DMS114 treated with DMSO at 0.1 percent for 48 hours (cell line): ENCODE measurements at regions not wholly inside any gene's neighbourhood (a gene's known extent, or its start where the extent isn't known, plus 50 kb on each side); places are given as distances from the start of the nearest gene placed in this dataset.
"Not testable (repeated sequence)": the region's sequence is repeated elsewhere in the genome, so short reads cannot be mapped to it uniquely, and the experiment has no call there.

ENCODE experiments used
- DNase-seq: peaks from one replicate; lab custom pipeline; 2025; ENCODE audit not compliant: unreplicated experiment; lab: John Stamatoyannopoulos, UW

- no peak for DNase-seq
Measured at GRCh38 chr2:18949871-18950270, 360.5 kb upstream of the NT5C1B start.

- no peak for DNase-seq
Measured at GRCh38 chr2:18940184-18940583, 350.8 kb upstream of the NT5C1B start.

DNA sequence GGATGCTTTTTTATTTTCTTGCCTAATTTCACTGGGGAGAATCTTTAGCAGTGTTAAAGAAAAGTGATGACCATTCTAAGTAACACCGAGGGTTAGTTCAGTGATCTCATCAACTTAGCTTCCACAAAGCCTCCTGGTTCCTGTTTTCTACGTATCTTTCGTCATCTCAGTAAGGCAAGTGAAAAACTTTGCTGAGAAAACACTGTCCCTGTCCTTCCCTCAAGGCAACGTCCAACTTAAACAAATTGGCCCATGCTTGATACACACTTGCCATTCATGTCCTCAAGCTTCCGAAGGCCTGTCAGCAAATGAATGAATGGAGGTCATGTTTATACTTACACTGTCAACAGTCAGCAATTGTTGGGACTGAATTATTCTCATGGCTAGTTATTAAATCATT lies 350.4 kb upstream of the NT5C1B start:
- DNase-seq: not testable (repeated sequence)

DNA sequence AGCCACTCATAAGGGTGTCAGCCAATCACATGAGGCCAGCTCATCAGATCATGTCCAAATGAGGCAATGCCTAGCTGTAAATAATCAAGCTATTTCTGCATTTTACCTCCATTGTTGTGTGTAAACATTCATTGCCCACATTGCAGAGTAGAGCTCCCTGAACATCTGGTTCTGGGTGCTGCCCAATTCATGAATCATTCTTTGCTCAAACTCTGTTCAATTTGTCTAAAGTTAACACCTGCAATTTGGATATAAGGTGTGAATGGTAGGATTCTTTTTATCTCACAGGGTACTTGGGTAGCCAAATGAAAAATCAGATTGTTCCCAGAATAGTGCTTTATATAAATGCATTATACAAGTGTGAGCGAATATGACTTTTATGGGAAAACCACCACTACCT lies 345.5 kb upstream of the NT5C1B start:
- no peak for DNase-seq

DNA sequence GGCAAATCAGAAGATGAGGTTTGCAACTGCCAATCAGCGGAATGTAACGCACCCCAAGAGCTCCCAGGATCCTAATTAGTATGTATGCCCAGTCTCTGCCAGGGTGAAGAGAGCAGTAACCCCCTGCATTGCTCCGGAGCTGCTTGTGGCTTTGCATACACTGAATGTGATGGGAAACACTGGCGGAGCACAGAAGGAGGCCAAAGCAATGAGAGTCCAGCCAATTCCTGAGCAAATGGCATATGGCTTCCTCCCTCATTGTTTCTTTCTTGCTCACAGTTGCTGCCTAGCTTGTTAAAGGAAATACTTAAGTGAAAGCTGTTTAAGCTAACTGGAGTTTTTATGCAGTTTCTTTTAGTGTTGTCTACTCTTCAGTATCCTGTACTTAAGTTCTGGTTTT lies 343.5 kb upstream of the NT5C1B start:
- no peak for DNase-seq

DNA sequence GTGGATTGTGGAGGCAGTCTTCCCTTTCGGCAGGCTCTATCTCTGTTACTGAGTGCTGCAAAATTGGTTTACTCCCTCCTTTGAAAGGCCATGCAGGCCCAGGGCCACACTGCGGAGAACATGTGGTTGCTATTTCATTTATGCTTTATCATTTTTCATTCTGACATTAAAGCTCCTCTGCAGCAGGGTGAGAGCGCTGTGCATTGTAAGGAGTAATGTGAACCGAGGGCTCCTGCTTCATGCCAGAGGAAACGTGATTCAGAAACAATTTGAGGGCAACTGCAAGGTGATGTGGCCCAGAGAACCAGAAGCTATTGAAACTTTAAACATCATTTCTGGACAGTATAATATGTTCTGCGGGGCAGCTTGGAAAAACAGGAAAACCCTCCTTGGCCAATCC lies 341.6 kb upstream of the NT5C1B start:
- DNase-seq: no peak

DNA sequence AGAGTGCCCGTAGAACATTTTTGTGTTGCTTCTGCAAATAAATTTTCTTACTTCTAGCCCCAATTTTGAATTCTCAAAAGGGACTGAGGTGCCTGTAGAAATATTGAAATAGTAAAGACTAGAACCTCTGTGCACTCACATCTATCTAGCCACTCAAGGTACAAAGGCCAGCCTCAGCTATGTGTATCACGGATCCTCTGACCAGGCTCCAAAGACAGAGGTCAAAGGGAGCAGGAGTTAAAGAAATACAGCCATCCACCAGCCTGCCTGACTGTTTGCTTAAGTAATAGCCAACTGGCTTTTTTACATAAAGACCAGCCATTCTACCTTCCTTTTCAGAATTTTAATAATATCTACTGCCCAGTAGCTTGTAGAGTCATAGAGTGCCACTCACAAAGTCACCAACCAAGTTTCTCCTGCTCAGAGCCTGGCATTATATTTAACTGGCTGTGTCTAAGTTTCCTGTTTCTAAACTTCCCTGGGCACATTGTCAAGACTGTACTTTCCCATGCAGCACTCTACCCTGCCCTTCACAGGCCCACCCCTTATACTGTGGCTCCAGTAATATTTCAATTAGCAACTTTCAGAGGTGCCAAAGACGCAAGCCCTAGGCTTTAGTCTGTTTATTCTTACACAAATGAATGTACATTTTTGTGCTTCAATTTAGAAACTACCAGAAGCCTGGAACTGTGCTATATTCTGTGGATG lies 338.3 kb upstream of the NT5C1B start:
- DNase-seq: no peak

DNA sequence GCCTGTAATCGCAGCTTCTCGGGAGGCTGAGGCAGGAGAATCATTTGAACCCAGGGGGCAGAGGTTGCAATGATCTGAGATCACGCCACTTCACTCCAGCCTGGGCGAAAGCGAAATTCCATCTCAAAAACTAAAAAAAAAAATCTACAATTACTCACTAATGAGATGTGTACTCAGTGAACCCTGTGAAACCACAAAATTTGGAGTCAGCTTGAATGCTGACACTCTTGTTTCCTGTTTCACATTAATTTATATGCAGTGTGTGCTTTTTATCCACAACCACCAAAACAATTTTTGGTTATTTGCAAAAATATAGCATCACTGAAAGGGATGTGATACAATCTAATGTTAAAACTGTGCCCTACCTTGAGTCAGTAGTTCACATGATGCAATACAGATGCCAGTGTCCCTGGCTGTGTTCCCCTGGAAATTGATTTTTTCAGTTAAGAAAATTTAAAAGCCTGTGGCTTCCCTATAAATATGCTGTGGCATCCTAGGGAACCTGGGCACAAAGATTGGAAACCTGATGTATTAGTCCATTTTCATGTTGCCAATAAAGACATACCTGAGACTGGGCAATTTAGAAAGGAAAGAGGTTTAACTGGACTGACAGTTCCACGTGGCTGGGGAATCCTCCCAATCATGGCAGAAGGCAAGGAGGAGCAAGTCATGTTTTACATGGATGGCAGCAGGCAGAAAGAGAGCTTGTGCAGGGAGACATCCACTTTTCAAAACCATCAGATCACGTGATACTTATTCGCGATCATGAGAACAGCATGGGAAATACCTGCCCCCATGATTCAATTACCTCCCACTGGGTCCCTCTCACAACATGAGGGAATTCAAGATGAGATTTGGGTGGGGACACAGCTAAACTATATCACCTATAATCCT lies 337.5 kb upstream of the NT5C1B start:
- DNase-seq: no peak

DNA sequence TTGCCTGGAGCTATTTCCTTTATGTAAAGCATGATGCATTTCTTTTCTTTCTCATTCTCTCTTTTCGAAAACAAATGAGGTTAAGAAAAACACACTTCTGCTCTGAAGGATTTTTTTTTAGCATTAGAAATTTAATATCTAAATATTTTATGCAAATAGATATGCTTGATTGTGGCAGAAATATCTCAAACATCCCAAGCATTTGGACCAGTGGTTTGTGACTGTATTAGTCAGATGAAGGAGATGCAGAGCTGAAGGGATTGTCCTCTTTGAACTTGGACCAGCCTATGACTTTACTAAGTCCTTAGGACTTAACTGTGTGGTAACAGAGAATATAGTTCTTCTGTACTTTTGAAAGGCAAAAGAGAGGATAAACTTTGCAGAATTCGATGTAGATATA lies 335.9 kb upstream of the NT5C1B start:
- no peak for DNase-seq

DNA sequence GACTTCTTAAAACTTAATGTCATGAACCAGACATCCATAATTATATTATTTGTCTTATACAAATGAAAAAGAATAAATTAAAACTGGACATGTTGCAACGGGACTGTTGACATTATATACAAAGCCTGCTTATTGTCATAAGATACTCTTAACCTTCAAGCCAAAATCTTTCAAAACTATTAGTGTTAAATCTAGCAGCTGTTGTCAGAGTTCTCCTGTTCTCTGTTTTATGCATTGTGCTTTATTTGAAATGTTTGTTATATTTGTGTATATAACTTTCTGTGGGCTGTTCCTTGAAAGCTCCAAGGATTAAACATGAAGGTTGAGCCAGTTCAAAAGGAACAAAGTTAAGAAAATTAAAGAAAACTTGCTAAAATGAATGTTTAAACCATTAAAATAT lies 335.5 kb upstream of the NT5C1B start:
- DNase-seq: no peak

- DNase-seq: no peak
Measured at GRCh38 chr2:18924386-18924785, 335.0 kb upstream of the NT5C1B start.

DNA sequence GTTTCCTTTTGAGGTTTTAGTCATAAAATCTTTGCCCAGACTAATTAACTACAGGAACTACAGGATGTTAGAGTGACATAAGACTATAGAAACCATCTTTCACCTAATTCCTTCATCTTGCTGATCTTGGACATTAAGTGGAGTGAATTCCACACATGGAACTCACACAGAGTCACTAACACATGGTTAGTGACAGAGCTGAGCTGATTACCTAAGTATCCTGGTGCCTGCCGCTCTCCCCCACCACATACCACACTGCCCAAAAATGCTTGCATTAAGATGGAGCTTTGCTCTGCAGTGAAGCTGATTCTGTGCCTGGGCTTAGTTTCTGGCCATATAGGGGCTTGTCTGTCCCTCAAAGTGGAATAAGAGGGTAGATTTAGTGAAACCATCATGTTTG lies 332.9 kb upstream of the NT5C1B start:
- no peak for DNase-seq

DNA sequence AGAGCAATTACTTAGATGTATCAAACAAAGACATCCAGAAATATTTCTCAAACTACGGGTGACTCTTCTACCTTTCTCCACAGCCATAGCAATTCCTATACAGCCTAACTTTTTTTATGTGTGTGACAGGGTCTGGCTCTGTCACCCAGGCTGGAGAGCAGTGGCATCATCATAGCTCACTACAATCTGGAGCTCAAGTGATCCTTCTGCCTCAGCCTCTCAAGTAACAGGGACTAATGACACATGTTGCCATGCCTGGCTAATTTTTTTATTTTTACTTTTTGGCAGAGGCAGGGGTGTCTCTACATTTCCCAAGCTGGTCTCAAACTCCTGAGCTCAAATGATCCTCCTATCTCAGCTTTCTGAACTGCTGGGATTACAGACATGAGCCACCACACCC lies 328.9 kb upstream of the NT5C1B start:
- DNase-seq: no peak

DNA sequence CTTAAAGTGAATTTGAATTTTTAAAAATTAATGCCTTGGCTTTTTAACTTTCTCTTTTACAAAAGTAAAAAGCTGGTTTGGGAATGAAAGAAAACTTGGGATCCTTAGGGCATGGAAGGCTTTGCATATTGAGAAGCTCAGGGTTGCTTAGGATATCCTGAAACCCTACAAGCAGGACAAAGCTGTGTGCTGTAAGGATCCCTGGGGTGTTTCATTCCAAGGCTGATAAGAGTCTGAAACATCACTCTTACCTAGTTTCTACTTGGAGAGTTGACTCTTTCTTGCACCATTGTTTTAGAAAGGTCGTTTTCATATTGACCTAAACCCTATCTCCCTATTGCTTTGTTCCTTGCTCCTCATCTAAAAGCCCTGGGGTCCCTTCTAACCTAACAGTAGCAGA lies 325.9 kb upstream of the NT5C1B start:
- DNase-seq: no peak

- DNase-seq: no peak
Measured at GRCh38 chr2:18913512-18913911, 324.1 kb upstream of the NT5C1B start.

DNA sequence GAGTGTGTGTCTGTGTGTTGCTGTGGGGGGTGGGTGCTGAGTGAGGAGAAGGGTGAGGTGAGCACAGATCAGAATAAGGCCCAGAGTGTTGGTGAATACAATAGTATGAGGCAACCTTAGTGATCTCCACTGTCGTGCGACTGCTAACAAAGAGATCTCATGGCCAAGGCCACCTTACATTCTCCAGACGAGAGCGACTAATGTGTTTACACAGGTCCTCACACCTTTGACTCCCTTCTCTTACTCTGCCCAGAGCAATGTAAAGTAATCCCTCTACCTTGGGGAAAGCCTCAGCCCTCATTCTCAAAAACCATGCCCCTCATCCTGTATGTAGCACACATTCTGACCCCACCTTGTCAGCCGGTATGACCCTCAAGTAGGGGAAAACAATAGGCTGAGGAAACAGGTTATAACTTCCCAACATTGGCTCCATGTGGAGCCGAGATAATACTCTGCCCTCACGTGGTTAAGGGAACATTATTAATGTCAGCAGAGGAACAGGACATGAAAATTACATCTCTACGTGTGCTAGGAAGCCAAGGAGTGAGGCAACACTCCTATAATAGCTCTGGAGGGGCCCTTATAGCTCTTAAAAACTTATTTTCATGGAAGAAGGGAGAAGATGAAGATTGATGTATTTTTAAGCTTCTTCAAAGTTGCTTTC lies 323.0 kb upstream of the NT5C1B start:
- no peak for DNase-seq

GRCh38 chr2:18911416-18911815 lies 322.0 kb upstream of the NT5C1B start:
- no peak for DNase-seq

DNA sequence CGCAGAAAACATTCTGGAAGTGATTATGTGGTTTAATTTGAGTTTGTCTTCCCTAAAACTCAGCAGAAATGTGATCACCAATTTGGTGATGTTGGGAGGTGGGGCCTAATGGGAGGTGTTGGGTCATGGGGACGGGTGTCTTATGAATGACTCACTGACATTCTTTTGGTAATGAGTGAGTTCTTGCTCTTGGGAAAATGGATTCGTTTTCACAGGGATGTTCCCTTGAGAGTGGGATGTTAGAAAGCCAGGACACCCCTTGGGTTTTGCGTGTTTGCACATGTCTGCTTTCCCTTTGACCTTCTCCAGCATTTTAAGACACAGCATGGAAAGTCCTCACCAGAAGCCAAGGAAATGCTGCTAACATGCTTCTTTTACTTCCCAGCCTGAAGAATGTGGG lies 321.5 kb upstream of the NT5C1B start:
- no peak for DNase-seq

DNA sequence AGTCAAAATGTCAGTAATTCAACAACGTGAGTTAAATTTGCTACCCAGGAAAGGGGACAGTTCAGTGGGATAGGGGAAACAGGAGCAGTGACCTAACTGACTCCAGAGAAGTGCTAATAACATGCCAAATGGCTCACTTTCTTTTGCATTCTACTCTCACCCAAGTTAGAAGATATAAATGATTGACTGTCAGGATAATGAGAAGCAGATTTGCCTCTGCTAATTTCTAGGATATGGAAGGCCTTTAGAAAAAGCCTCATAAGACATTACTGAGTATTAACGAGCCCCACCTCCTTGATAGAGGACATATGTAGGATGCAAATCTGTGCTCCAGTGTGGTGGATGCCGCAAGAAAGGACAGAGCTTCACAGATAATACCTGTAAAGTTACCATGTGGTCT lies 318.6 kb upstream of the NT5C1B start:
- no peak for DNase-seq

- DNase-seq: no peak
Measured at GRCh38 chr2:18907508-18907907, 318.1 kb upstream of the NT5C1B start.

DNA sequence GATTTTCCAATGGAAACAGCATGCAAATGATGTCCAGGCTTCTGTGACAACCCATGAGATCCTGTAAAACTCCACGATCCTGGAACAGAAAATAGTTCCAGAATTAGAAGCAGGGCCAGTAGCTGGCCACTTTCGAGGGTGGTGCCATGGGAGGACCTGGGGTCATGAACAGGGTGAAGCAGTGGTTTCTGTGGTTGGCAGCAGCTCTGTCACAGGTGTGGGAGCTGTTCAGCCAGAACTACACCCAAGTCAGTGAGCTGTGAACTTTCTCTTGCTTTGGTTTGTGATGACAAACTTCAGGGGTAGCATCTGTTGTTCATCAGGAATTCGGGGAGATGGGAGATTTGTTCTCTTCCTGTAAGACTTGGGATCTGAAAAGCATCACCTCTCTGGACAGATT lies 314.4 kb upstream of the NT5C1B start:
- no peak for DNase-seq

GRCh38 chr2:18901242-18901641 lies 311.9 kb upstream of the NT5C1B start:
- no peak for DNase-seq
